GM19463 (cell line): ENCODE measurements at regions not wholly inside any gene's neighbourhood (a gene's known extent, or its start where the extent isn't known, plus 50 kb on each side); places are given as distances from the start of the nearest gene placed in this dataset.

Experiments used
- ATAC-seq: cut with Tn5 transposase; IDR thresholded peaks from one replicate; pipeline ENCODE4 v1.9.1; 2021; ENCODE audit warnings: mild to moderate bottlenecking, moderate library complexity; ENCODE audit not compliant: unreplicated experiment

GRCh38 chr2:122590524-122590923 is 835.1 kb downstream of the TSN start:
- ATAC-seq, result no peak

DNA sequence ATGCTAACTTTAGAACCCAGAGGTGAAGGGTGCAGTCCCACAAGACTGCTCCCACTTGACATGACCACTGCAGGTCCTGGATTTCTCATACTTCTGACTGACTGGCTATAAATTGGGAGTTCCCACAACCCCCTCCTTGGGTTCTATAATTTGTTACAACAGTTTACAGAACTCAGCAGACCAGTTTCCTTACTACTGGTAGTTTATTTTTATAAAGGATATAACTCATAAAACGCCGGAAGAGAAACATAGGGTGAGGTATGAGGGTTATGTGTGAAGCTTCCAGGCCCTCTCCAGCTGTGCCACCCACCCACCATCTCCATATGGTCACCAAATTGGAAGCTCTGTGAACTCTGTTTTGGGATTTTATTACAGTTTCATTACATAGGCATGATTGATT is 839.6 kb downstream of the TSN start:
- ATAC-seq, result no peak

DNA sequence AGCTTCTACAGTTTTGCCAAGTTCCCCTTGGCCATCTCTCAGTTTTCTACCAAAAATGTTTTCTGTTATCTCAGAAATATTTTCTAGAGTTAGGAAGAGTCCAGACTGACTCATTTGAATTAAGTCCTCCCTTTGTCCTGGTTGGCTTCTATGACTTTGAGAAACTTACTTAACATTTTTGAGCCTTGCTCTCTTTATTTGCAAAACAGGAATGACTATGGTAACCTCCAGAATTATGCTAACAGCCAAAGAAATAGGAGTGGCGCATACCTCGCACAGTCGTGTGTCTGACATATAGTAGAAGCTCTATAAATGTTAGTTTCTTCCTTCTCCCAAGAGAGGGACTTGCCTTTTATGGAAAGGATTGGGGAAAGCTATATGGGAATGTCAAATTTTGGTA is 841.1 kb downstream of the TSN start:
- ATAC-seq, result no peak

DNA sequence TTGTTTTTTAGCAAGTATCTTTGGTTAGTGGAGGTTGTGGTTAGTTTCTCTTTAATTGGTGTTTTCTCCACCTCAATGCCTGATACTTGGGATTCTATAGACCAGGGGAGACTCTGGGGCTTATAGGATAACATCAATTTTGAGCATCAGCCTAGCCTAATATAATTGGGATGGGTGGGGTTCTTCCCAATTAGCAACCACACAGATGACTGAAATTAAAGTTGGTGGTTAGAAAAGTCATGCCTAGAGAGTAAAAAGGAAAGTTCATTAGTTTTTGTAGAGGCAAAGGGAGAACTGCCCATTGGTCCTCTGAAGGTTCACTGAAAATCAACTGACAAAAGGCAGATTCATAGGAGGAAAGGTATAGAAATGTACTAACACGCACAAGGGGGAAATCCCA is 843.3 kb downstream of the TSN start:
- ATAC-seq, result no peak

GRCh38 chr2:122610948-122611609 is 855.6 kb downstream of the TSN start:
- peak; percentile 53 for ATAC-seq

- ATAC-seq, result no peak
Observed at GRCh38 chr2:122622934-122623333, 867.5 kb downstream of the TSN start.

DNA sequence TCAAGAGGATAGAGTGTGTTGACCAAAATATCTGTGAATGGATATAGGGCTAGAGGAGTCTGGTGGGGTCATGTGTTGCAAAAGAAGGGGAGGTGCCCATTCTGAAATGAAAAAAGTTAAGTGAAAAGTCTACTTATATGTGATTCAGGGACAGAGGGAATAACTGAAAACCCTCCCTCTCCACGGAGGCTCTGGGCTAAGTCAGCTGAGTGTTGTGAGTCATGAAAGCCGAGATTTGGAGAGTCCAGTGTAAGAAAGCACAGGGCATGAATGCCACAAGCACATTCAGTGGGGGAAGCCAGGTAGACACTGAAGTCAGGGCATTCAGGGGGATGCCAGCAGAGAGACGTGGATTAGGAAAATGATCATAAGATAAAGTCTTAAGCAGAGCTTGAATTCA is 871.9 kb downstream of the TSN start:
- no peak for ATAC-seq

- ATAC-seq, result no peak
Observed at GRCh38 chr2:122634256-122634655, 878.8 kb downstream of the TSN start.

DNA sequence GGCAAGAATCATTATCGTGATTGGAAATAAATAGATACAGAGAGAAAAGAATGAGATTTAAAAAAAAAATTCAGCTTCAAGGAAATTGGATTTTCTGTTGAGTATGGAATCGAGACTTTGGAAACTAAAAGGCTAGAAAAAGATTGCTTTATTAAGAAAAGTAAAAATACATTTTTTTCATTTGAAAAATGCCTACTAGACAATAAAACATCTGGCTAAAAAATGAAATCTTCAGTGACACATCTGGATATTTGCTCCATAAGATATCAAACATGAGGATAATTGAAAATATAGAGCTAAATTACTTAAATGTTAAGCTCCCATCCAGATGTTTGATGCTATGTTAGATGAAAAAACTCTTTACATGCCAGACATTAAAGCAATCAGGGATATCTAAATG is 879.5 kb downstream of the TSN start:
- ATAC-seq, result no peak

GRCh38 chr2:122635686-122636085 is 880.2 kb downstream of the TSN start:
- no peak for ATAC-seq

DNA sequence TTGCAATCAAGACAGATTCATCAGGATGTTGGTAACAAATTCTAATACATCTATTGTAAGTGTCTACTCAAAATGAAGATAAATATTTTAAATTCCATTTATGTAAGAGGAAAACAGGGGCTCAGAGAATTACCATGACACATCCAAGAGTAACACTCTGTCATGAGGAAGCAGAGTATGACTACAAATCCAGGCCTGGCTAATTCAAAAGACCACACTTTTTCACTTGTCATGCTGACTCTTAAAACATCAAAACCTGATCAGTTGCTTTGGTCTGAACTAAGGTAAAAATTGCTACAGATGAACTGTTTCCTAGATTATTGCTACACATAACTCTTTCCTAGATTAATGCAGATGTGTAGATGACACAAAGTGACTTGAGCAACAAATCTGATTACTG is 880.6 kb downstream of the TSN start:
- ATAC-seq, result no peak

GRCh38 chr2:122639176-122639575 is 883.7 kb downstream of the TSN start:
- no peak for ATAC-seq

DNA sequence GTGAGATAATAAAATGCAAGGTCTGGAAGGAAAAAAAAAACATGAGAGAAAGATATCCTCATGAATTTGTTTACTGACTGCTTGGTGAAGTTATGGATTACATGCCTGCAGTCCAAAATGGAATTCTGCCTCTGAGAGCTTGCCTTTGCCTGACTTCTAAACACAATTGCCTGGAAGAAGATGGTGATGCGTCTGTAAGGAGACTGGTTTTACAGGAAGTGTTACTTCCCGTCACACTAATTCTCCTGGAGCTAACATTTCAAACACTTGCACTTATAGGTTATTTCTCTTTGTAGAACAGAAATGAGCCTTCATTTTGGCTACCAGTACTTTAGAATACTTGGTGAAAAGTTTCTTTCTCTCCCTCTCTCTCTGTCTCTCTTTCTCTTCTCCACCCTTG is 884.3 kb downstream of the TSN start:
- no peak for ATAC-seq

GRCh38 chr2:122643725-122644329 is 888.4 kb downstream of the TSN start:
- ATAC-seq, result no peak

GRCh38 chr2:122651236-122651635 is 895.8 kb downstream of the TSN start:
- no peak for ATAC-seq

- ATAC-seq, result no peak
Observed at GRCh38 chr2:122651780-122652179, 896.3 kb downstream of the TSN start.

- ATAC-seq, result no peak
Observed at GRCh38 chr2:122652670-122653069, 897.2 kb downstream of the TSN start.

- no peak for ATAC-seq
Observed at GRCh38 chr2:122656403-122656802, 901.0 kb downstream of the TSN start.

DNA sequence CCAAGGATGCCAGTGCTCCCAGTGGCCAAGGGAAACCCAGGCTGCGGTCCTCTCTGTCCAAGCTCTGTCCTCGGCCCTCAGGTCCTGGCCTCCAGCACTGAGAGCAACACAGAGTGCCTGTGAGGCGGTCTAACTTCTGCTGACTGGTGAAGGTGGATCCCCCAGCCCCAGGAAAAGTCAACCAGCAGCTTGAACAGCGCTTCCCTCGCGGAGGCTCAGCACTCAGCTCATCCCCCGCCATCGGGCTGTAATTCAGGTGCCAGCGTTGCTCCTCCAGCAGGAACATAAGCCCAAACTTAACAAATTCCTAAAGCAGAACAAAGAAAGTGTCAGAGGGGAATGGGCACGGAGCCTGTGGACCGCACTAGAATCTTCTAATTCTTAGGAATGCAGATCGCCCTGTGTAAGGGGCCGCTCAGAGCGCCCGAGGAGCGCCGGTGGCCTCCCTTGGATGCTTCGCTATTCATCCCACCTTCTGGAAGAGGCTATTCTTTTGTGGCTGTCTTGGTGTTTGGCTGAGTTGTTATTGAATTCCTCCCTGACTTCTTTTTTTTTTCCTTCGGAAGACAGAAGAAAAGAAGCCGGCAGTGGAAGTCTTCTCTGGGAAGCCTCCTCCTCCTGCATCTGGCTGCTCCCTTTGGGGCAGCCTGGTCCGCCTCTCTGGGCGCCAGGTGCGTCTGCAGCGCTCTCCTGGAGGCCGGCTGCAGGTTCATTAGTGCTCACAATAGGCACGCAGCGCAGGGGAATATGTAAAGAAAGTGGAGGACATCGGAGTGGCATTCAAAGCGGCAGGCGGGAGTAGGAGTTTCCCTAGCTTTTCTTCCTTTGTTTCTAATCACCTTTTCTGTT is 905.6 kb downstream of the TSN start:
- peak; percentile 54 for ATAC-seq

- no peak for ATAC-seq
Observed at GRCh38 chr2:122663620-122664019, 908.2 kb downstream of the TSN start.

GRCh38 chr2:122669627-122670026 is 914.2 kb downstream of the TSN start:
- no peak for ATAC-seq

- ATAC-seq, result no peak
Observed at GRCh38 chr2:122670897-122671296, 915.4 kb downstream of the TSN start.
